Hepatic stellate cell (primary cell): ENCODE measurements at regions not wholly inside any gene's neighbourhood (a gene's known extent, or its start where the extent isn't known, plus 50 kb on each side); places are given as distances from the start of the nearest gene placed in this dataset.

Experiments
- DNase-seq: peaks from one replicate; pipeline ENCODE4 v3.0.0; 2011; ENCODE audit warnings: low spot score

GRCh38 chr5:67413721-67414120, 217.1 kb upstream of the CD180 start:
- DNase-seq, result no peak

GRCh38 chr5:67409126-67409777, 212.7 kb upstream of the CD180 start:
- DNase-seq, result no peak

DNA sequence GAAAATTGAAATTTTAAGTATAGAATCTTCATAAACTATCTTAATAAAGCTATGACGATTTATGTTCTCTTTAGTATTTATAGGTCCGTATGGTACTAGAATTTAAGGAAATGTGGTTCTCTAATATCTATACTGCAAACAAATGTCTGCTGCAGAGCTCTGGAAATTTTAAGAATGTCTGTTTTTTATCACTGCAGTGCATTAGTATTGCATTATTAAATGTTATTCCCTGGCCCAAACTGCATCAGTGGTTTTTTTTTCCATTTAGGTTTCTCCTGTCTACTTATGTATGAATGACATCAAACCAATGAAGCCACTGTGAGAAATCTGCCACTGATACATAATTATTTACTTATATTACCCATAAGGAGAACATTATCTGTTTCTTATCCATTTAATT, 211.4 kb upstream of the CD180 start:
- DNase-seq, result no peak

DNA sequence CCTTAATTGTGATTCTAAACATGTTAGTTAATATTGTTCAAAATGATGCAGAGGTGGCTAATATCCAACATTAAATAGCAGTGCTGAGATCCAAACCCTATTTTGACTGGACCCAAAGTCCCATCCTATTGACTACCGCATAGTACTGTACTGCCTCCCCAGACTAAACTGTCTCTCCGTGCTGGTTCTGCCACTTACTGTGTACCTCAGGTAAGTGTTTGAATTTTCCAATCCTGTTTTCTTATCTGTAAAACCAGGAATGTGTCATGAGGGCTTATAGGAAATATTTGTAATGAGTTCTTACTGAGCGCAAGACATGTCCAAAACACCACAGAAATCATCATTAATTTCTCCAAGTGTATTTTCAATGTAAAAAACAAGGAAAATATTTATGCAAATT, 209.2 kb upstream of the CD180 start:
- DNase-seq, result no peak

- DNase-seq, result no peak
Measured at GRCh38 chr5:67405101-67405364, 208.4 kb upstream of the CD180 start.

DNA sequence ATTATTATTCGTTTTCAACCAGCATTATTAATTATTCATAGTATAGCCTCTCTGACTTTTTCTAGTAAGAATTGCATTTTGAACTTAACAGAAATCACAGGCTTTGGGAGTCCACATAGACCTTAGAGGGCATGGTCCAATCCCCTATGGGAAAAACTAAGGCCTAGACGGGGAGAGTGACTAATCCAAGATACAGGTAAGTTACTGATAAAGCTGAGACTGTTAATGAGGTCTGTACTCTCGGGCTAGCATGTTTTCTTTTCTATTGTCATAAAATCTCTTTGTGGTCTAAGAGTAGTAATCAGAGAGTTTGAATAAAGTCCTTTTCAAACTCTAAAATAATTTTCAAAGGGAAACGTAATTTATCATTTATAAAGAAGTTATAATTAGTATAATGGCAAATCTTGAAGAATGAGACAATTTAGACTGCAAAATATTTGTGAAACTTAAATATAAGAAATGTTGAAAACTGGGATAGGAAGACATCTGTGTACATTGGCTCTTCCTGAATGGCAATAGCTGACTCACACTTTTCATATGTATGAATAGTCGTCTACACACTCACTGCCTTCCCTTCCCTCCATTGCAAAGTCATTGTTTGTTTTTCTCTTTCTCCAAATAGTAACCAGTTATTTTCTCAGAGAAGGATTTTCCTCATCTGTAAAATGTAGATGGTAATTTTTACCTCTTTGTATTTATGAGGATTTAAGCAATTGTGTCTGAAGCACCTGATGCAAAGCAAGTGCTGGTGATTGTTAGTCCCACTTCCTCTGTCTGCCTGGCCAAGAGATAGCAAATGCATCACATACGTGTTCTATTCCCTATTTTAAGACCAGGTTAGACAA, 207.9 kb upstream of the CD180 start:
- DNase-seq, result no peak

- DNase-seq, result no peak
Measured at GRCh38 chr5:67402526-67402925, 205.9 kb upstream of the CD180 start.

- no peak for DNase-seq
Measured at GRCh38 chr5:67401172-67401571, 204.6 kb upstream of the CD180 start.

GRCh38 chr5:67400752-67401151, 204.2 kb upstream of the CD180 start:
- DNase-seq, result no peak

DNA sequence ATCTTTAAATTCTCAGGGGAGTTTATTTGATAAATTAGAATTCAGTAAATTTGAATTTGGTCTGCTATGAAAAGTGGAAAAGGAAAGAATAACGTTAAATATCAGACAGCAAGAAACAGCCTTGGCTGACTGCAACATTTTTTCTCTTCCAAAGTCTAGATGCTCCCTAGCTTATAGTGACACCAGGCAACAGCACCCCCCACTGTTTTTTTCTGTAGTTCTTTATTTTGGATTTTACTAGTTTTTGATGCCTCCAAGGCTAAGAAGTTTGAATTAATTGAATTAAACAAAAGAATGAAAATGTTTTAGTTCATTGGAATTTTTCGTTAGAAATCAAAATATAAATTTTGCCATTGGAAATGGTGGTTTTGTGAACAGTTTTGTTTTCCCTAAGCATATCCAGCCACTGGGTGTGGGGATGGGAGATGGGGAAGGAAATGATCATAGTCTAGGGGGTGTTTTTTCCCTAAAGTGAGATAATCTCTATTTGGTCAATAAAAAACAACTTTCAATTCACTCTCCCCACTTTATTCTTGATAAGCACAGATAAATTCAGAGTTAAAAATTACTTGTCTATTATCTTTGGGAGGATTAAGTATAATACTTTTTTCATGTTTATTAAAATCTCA, 199.3 kb upstream of the CD180 start:
- DNase-seq, result no peak

GRCh38 chr5:67393211-67393610, 196.6 kb upstream of the CD180 start:
- no peak for DNase-seq

DNA sequence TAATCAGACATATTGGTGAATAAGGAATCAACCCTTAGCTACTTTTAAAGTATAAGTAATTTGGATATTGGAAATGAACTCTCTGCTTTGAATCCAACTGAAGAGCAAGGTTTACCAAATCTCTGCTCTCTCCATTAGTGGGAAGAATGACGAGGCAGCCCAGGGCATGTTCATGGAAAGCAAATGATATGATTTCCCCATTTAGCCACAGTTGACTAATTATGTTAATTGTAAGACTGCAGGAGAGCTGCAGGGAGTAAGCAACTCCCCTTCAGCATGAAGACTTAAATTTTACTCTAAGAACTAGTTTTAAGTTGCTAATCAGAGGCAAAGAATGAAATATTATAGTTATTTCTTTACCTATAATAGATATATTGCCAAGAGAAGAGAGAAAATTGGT, 194.3 kb upstream of the CD180 start:
- DNase-seq, result no peak

DNA sequence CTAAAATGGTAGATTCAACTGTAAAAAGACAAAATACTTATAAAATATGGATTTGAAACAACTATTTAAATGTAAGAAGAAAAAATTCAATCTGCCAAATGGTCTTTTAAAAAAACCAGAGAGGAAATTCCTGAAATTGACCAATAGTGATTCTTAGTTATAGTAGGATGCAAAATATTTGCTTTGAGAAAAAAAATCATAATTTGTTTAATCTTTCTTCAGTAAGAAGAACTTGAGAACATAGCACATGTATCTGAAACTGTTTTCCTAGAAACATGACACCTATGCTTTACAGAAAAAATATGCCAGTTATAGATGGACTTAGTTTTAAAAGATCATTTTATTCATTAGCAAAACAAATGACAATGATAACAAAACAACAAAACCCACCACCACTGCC, 186.9 kb upstream of the CD180 start:
- DNase-seq, result no peak

GRCh38 chr5:67381236-67381880, 184.8 kb upstream of the CD180 start:
- DNase-seq, result no peak

DNA sequence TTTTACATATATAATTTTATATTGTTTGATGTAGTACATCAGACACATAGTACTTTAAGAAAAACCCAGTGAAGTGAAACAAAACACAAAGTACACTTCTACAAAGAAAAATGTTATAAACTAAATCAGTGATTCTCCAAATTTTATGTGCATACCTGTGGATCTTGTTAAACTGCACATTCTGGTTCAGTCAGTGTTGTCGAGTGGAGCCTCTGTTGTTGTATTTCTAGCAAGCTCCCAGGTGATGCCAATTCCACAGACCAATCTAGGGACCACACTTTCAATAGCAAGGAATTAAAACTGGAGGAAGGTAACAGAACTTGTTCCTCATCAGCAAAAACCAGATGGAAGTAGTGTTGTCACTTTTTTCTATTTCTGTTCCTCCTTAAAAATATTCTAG, 183.8 kb upstream of the CD180 start:
- no peak for DNase-seq

GRCh38 chr5:67379753-67380152, 183.2 kb upstream of the CD180 start:
- DNase-seq, result no peak

DNA sequence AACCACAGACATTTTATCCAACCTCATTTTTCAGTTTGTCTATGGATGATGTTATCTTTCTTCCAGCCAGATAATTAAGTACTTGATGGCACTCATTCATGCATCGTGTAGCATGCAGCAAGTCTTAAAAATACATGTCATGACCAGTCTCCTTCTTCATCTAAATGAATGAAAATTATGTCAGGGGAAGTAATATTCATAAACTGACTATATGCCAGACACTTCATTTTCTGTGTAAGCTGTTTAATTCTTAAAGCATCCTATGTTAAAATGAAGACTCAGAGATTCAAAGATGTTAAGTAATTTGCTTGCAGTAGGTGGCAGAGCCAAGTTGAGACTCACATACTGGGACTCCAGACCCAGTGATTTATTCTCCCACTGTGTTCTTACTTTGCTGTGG, 181.7 kb upstream of the CD180 start:
- DNase-seq, result no peak

GRCh38 chr5:67377631-67378030, 181.0 kb upstream of the CD180 start:
- no peak for DNase-seq

GRCh38 chr5:67375606-67376005, 179.0 kb upstream of the CD180 start:
- no peak for DNase-seq

- no peak for DNase-seq
Measured at GRCh38 chr5:67374378-67374777, 177.8 kb upstream of the CD180 start.

DNA sequence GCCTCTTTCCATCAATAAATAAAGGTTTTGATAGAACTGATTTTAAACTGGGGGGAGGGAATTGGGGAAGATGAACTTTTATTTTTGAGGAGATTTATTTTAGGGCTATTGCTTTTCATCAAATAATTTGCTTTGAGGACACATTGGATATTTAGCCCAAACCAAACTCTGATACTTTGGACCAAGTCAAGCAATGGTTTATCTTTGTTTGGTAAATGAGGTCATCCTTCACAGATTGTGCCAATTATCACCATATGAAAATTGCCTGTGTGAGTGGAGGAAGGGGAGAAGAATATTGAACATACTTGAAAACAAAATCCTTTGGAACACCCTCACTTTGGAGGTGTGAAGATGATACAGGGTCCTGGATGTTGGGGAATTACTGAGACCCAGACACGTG, 176.9 kb upstream of the CD180 start:
- DNase-seq, result no peak

GRCh38 chr5:67372887-67373286, 176.3 kb upstream of the CD180 start:
- DNase-seq, result no peak

DNA sequence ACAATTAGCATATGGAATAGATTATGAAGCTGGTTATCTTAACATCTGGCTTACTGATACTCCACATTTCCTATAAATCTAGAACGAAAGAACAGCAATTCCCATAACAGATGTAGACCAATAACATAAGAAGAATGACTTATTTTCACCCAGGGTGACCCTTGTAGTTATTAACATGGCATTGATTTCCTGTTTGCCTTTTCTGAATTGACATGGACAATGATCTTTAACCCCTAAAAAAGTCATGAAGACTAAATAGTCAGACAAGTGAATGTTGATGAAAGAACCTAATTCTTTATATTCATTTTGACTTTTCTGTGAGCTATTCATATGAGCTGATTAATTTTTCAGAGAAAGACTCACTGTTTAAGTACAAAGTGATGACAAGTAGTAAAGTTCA, 175.3 kb upstream of the CD180 start:
- DNase-seq, result no peak
